Fibroblast of skin of right quadriceps (primary cell): ENCODE measurements at regions not wholly inside any gene's neighbourhood (a gene's known extent, or its start where the extent isn't known, plus 50 kb on each side); places are given as distances from the start of the nearest gene placed in this dataset.

Source experiments
- DNase-seq: peaks from one replicate; pipeline ENCODE4 v3.0.0-alpha.2; 2013

DNA sequence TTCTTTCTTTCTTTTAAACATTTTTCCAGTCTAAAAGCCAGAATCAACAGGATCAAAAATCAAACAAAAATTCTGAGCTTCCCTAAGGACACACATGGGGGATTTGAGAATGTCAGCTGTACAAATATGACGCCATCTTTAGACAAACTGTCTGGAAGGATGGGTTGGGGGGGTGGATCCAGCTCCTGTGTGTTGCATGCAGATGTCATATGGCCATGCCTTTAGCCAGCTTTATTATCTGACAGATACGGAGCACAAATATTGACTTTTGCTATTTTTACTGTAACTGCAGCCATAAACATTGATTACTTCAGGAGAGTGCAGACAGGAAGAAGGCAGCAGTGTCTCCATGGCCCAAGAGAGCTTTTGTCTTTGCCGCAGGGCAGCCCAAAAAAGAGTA is 279.4 kb upstream of the ELAC2 start:
- no peak for DNase-seq

DNA sequence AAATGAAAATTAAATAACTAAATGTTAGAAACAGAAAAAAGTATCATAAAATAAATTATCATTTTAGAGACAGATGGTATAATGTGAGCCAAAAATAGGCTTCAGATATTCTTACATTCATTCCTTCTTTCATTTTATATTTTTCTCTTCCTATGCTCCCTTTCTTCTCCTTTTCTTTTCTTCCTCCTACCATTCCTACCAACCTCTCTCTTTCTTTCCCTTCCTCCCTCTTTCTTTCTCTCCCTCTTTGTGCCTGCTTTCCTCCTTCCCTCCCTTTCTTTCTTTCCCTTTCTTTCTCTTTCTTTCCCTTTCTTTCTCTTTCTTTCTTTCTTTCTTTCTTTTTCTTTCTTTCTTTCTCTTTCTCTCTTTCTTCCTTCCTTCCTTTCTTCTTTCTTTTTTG is 275.6 kb upstream of the ELAC2 start:
- no peak for DNase-seq

- DNase-seq = no peak
Measured at GRCh38 chr17:13292291-13292690, 274.5 kb upstream of the ELAC2 start.

DNA sequence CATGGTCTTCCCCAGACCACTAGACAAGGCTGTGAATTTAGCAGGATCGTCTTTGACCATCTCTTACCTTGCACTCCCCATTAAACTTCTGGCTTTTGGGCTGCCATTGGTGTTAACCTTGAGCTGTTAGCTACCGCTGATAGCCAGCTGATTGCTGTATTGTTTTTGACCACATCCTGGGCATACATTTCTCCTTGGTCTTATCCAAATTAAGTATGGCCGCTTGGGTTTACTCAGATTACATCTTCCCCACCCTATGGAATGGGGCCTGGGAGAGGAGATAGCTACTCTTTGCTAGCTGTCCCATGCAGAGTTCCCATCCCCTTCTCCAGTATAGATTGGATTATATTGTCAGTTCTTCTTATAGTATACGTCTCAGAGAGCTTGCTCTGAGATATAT is 270.4 kb upstream of the ELAC2 start:
- DNase-seq = no peak

- DNase-seq = no peak
Measured at GRCh38 chr17:13287226-13287625, 269.4 kb upstream of the ELAC2 start.

GRCh38 chr17:13283606-13284005 is 265.8 kb upstream of the ELAC2 start:
- no peak for DNase-seq

DNA sequence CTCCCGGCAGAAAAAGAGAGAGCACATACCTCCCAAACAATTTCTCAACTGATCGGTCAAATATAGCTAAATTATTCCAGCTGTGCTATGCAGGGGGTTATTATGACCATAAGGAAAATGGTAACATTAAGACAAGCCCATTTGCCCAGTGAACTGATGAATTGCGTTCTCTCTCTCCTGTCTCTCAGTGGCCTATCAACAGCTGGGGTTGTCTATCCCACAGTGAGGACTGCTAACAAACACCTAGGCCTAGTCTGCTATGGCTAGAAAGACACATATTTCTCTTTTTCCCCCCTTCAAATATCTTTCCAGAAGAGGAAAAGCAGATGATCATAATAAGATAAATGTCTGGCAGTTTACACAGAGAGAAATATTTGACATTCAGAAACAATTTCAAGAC is 263.8 kb upstream of the ELAC2 start:
- DNase-seq = no peak

DNA sequence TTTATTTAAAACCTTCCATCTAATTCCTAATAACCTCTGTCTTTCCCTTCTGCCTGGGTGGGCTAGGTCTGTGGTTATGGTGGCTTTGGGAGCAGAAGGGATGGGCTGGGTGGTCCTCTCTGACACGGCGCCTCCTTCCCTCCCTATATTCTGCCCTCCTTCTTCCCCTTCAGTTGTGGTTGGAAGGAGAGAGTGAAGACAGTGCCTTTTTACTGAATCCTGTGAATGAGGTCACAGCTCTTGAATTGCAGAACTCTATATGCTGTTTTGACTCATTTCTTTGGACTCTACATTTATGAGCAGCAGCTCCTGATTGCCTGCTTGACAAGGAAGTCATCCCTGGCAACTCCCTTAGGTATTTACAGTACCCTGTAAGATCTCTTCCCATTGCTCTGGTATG is 256.0 kb upstream of the ELAC2 start:
- DNase-seq = peak; percentile 86

GRCh38 chr17:13272296-13272695 is 254.5 kb upstream of the ELAC2 start:
- peak; percentile 46 for DNase-seq

GRCh38 chr17:13268791-13269595 is 251.2 kb upstream of the ELAC2 start:
- DNase-seq = peak; percentile 5

GRCh38 chr17:13266606-13267005 is 248.8 kb upstream of the ELAC2 start:
- DNase-seq = peak; percentile 90

- DNase-seq = peak; percentile 24
Measured at GRCh38 chr17:13265311-13265710, 247.5 kb upstream of the ELAC2 start.

- no peak for DNase-seq
Measured at GRCh38 chr17:13263746-13264145, 245.9 kb upstream of the ELAC2 start.

GRCh38 chr17:13256545-13256944 is 238.7 kb upstream of the ELAC2 start:
- DNase-seq = no peak

- no peak for DNase-seq
Measured at GRCh38 chr17:13253733-13254410, 236.0 kb upstream of the ELAC2 start.

DNA sequence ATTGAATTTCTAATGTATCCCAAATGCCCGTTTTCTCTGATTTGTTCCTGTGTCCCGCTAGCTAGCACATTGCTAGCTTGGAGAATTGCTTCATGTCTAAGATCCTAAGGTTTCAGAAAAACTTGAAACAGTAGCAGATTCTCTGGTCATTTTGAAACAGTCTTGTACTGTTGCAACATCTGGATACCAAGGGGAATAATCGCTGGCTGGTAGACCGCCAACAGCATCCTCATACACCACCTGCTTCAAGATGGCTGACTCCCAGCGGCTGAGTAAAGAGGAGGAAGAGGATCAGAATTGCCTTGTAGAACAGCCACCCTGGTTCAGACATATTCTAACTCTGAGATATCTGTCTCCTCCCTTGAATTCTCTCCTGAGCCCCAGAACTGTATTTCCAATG is 226.7 kb upstream of the ELAC2 start:
- peak; percentile 21 for DNase-seq

GRCh38 chr17:13243585-13243984 is 225.8 kb upstream of the ELAC2 start:
- DNase-seq = no peak

DNA sequence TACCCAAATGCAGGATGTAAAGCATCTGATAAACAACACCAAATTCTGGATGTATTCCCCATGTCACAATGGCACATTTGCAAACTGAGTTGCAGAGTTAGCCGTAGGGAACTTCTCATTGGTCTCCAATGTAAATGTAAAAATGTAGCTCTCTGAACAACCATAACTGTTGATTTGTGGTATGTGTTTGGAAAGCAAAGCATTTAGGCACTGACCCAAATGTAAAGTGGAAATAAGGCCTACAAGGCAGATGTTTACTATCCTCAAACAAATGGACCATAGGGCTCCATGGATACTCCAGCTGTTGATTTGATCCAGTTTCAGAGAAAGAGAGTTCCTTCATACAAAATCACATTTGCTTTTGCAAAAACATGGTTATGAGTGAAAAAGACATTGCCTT is 223.0 kb upstream of the ELAC2 start:
- no peak for DNase-seq

GRCh38 chr17:13230350-13231264 is 212.8 kb upstream of the ELAC2 start:
- peak; percentile 48 for DNase-seq

DNA sequence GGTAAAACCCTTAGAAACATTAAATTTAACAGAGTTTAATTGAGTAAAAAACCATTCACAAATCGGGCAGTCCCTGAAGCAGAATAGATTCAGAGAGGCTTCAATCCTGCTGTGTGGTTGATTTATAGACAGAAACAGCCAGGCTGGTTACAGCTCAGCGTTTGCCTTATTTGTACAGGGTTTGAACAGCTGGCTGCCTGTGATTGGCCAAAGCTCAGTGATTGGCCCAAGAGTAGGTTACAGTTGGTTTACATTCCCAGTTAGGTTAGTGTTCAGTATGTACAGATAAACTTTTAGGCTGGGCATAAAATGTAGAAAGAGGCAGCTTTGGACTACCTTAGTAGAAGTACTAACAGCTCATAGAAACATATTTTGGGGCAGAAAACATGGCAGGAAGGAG is 210.4 kb upstream of the ELAC2 start:
- DNase-seq = no peak

- no peak for DNase-seq
Measured at GRCh38 chr17:13222975-13223374, 205.1 kb upstream of the ELAC2 start.

DNA sequence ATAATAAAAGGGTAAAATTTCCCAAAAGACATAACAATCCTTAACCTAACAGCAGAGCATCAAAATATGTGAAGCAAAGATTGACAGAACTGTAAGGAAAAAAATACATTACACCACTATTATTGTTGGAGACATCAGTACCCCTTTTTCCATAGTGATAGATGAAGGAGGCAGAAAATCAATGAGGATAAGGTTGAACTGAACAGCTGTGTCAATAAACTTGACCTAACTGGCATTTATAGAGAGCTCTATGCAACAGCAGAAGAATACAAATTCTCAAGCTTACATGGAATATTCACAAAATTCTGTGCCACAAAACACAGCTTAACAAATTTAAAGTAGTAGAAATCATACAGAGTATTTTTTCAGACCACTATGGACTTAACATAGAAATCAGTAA is 195.0 kb upstream of the ELAC2 start:
- no peak for DNase-seq

DNA sequence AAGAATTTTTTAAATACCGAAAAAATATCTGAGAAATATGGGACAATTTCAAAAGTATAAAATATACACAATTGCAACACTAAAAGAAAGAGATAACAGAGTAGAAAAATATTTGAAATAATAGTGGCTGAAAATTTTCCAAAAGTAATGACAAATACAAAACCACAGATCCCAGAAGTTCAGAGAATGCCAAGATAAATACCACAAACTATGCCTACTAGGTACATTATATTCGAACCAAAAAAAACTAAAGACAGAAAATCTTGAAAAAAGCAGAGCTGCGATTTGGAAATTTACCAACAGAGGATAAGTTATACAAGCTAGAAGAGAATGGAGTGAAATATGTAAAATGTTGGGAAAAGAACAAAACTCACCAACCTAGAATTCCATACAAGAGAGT is 191.3 kb upstream of the ELAC2 start:
- DNase-seq = peak; percentile 55
